GM12872 (cell line): ENCODE measurements at regions not wholly inside any gene's neighbourhood (a gene's known extent, or its start where the extent isn't known, plus 50 kb on each side); places are given as distances from the start of the nearest gene placed in this dataset.

Experiments
- TF ChIP-seq, protein P1 (sequence below): IDR thresholded peaks from 3 replicates; pipeline ENCODE4 v1.5.1; 2011; ENCODE audit warnings: low read depth, mild to moderate bottlenecking, low read length, moderate library complexity; ENCODE audit not compliant: insufficient read depth

DNA sequence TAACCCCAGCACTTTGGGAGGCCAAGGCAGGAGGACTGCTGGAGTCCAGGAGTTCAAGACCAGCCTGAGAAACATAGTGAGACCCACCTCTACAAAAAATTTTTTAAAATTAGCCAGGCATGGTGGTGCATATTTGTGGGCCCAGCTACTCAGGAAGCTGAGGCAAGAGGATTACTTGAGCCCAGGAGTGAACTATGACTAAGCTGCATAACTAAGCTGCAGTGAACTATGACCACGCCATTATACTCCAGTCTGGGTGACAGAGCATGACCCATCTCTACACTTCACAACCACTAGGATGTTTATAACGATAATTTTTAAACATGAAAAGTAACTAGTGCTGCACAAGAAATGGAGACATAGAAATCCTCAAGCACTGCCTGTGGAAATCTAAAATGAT lies 352.7 kb upstream of the SGCG start:
- TF ChIP-seq, protein P1, sequence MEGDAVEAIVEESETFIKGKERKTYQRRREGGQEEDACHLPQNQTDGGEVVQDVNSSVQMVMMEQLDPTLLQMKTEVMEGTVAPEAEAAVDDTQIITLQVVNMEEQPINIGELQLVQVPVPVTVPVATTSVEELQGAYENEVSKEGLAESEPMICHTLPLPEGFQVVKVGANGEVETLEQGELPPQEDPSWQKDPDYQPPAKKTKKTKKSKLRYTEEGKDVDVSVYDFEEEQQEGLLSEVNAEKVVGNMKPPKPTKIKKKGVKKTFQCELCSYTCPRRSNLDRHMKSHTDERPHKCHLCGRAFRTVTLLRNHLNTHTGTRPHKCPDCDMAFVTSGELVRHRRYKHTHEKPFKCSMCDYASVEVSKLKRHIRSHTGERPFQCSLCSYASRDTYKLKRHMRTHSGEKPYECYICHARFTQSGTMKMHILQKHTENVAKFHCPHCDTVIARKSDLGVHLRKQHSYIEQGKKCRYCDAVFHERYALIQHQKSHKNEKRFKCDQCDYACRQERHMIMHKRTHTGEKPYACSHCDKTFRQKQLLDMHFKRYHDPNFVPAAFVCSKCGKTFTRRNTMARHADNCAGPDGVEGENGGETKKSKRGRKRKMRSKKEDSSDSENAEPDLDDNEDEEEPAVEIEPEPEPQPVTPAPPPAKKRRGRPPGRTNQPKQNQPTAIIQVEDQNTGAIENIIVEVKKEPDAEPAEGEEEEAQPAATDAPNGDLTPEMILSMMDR = no peak

DNA sequence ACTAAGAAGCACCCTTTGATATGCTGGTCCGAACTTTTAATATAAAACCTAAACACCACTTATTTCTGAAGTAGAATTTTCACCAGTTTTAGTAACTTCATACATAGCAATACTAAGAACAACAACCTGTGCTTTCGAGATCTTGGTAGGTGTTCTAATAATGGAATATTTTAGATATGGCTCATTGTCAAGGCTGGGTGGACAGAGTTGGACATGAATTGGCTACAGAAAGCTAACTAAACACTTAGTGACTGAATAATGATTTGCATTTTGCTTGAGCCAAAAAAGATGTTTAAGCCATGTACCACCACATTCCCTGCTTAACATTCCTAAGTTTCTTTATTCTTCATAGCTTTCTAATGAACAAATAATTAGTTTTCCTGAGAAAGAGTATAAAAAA lies 344.3 kb upstream of the SGCG start:
- TF ChIP-seq, protein P1 = no peak

DNA sequence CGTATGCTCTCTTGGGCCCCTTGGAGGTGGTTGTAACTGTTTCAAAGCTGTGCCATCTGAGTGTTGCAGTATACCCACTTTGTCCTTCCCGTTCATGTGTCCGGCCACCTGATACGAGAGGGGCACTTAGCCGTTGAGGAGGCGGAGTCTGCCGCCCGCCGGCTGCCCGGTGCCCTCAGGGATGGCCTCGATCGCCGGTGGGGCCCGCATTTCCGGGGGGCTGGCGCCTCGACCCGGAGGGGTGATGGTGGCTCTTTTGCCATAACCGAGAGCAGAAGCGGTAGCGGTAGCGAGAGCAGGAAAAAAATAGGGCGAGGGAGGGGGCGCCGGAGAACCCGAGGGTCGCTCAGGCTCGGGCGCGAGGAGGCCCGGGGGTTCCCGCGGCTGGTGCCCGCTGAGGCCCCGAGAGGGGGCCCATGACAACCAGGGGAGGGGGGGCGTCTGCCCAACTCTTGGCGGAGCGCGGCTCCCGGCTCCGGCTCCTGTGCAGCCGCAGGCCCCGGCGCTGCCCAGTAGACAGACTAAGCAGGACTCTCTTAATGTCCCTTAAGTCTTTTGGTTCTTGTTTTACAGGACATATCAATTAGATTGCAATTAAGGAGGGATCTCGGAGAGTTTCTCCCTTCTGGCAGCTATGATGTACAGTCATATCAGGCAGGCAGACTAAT lies 342.7 kb upstream of the SGCG start:
- TF ChIP-seq, protein P1 = no peak

DNA sequence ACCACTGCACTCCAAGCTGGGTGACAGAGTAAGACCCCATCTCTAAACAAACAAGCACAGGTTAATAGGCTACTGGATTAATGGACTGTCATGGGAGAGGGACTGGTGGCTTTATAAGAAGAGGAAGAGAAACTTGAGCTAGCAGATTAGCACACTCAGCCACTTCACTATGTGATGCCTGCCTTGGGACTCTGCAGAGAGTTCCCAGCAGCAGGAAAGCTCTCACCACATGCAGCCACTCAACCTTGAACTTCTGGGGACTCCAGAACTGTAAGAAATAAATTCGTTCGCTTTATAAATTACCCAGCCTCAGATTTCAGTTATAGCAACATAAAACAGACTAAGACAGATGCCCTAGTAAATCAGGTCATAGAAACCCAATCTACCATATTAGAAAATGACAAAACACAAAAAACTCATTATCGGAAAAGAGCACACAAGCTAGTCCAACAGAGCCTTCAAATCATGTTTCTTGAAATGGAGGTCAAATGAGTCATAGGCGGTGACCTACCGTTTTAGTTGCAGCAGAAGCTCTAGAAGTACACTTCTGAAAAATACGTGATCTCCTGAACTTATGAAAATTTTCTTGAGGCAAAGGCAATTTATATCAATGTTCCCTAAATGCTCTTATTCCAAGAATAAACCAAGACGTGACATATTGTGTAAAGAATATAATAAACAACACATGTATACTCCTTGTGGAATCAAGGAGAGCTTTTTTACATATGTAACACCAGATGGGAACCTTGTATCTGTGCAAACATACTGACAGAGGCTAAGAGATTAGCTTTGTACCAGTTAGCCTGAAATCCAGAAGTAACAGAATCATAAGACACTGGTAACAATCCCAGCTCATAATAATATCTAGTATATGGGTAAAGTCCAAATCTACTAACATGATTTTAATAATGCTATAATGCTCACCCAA lies 340.9 kb upstream of the SGCG start:
- TF ChIP-seq, protein P1 = no peak

DNA sequence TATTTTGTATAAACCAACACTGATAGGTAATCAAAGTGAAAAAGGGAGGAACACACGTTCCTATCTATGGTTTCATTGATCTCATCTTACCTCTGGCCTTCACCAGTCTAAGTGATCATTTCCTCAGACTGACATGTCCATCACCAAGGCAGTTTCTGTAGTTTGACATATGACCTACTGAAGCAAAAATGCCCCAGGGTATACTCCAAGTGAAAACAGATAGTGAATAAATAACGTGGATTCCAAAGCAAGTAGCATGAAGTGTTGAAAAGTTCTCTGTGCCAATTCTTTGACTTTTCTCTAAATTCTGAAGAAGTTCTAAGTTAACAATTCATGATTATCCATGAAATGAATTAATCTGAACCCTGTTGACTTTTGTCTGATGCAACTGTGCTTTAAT lies 334.2 kb upstream of the SGCG start:
- TF ChIP-seq, protein P1 = no peak

DNA sequence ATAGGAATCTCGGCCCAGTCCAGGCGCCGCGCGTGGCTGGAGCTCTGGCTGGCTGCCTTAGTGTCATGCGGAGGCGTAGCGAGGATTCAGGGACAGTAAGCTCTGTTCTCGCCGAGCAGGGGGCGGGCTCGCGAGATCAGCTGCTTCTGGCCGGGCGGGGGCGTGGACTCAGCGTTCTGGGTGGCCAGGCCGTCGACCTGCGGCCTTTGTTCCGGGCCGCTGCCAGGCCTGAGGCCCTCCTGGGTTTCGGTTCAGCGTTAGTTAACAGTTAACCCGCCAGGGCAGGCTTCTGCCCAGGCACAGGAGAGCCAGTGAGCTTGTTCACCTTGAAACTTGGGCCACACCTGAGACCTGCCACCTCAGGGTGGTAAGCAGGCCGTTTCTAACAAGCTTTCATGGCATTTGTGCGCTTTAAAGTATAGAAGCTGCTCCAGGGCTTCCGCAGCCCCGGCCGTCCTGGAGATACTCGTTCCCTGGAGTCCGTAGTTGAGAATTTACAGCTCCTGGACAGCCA lies 332.2 kb upstream of the SGCG start:
- TF ChIP-seq, protein P1 = no peak

DNA sequence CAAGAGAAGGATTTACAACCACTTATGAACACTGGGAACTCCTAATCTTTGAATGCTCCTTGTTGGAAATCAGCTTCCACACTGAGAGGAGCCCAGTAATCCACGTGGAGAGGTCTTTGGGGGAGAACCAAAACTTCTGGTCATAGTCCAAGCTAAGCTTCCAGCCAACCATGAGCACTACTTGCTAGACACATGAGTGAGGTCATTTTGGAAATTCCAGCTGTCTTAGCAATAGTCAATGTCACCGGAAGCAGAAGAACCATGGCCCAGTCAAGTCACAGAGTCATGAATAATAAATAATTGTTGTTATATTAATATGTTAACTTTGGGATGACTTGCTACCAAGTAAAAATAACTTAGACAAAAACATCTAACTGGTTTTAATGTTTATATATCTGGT lies 324.9 kb upstream of the SGCG start:
- TF ChIP-seq, protein P1 = no peak
